HCT116 (cell line): ENCODE measurements at regions not wholly inside any gene's neighbourhood (a gene's known extent, or its start where the extent isn't known, plus 50 kb on each side); places are given as distances from the start of the nearest gene placed in this dataset.

Source experiments
- ATAC-seq: fragments of 200-7000 bp; cut with Tn5 transposase; 2 replicates; pipeline ENCODE4 v1.9.1; 2020; ENCODE audit warnings: mild to moderate bottlenecking, moderate library complexity
- BruUV-seq: library from RNA; stranded (reverse); fragments of 400-500 nt; replicated peaks from 2 replicates; lab custom pipeline; 2021; lab: Mats Ljungman, UMichigan
- CTCF ChIA-PET: fragments of 300-600 bp; sonication (Branson Sonifier 250); formaldehyde crosslinking; loops from one replicate; lab custom pipeline; 2021; ENCODE audit warnings: antibody characterized with exemption; lab: Charles Lee
- POLR2A ChIA-PET: fragments of 300-600, 350-600 bp; sonication (Branson Sonifier 250); formaldehyde crosslinking; loops from one replicate; lab custom pipeline; 2021; ENCODE audit warnings: antibody characterized with exemption; lab: Charles Lee
- RAD21 ChIA-PET, 2 experiments: fragments of 300-600 bp; sonication (Branson Sonifier 250); formaldehyde crosslinking; loops; one replicate each; lab custom pipeline; 2023; ENCODE audit warnings: low total read pairs in 2 of 2; ENCODE audit not compliant: uncharacterized antibody in 2 of 2, unreplicated experiment in 2 of 2, low non-redundant PET in 1 of 2; lab: Charles Lee
- DNase-seq: peaks from one replicate; pipeline ENCODE4 v3.0.0-alpha.2; 2010; ENCODE audit warnings: low read depth, low spot score
- H2AFZ ChIP-seq: fragments of 200-600 bp; shearing (Covaris generic), sonication (generic); 2 replicates; pipeline ENCODE4 v1.6.1; 2017; ENCODE audit warnings: low read depth, mixed run types, mixed read lengths, antibody characterized with exemption, low read length; ENCODE audit not compliant: poor library complexity, severe bottlenecking
- H3K27ac ChIP-seq: 2 replicates; pipeline ENCODE4 v1.5.1; 2012; ENCODE audit warnings: low read depth, low read length
- H3K27me3 ChIP-seq: fragments of 200-600 bp; sonication (generic); 2 replicates; pipeline ENCODE4 v1.6.1; 2016; ENCODE audit warnings: mixed run types, low read length, mixed read lengths; ENCODE audit not compliant: insufficient read depth
- H3K36me3 ChIP-seq, 2 experiments: fragments of 200-500 bp in 1 of 2; fragments of 200-600 bp in 1 of 2; sonication (Bioruptor generic) in 1 of 2; sonication (generic) in 1 of 2; 2 replicates each; pipeline versions ENCODE4 v1.5.1 to v1.6.1; 2014 to 2016; ENCODE audit warnings: low read length in 2 of 2, inconsistent platforms in 1 of 2, mixed read lengths in 1 of 2, mixed run types in 1 of 2; ENCODE audit not compliant: insufficient read depth in 2 of 2, control insufficient read depth in 1 of 2
- H3K4me1 ChIP-seq, 2 experiments: fragments of 200-600 bp in 1 of 2; sonication (generic) in 1 of 2; 2 replicates each; pipeline versions ENCODE4 v1.5.1 to v1.6.1; 2012 to 2017; ENCODE audit warnings: low read length in 2 of 2, inconsistent platforms in 1 of 2, mild to moderate bottlenecking in 1 of 2, mixed read lengths in 1 of 2, mixed run types in 1 of 2, moderate library complexity in 1 of 2; ENCODE audit not compliant: insufficient read depth in 2 of 2, control insufficient read depth in 1 of 2
- H3K4me2 ChIP-seq: fragments of 200-600 bp; sonication (generic); 2 replicates; pipeline ENCODE4 v1.6.1; 2017; ENCODE audit warnings: mixed run types, low read length, mixed read lengths
- H3K4me3 ChIP-seq, 2 experiments: fragments of 200-600 bp in 1 of 2; sonication (generic) in 1 of 2; replicated peaks in 1 of 2; 2 replicates each; pipeline ENCODE4 v1.5.1; 2011 to 2016; ENCODE audit warnings: low read length in 2 of 2, control low read depth in 1 of 2, low read depth in 1 of 2, mild to moderate bottlenecking in 1 of 2, mixed read lengths in 1 of 2, mixed run types in 1 of 2
- H3K79me2 ChIP-seq: fragments of 200-600 bp; sonication (generic); 2 replicates; pipeline ENCODE4 v1.6.1; 2017; ENCODE audit warnings: mild to moderate bottlenecking, mixed run types, low read length, moderate library complexity, mixed read lengths; ENCODE audit not compliant: insufficient read depth
- H3K9ac ChIP-seq: fragments of 200-600 bp; sonication (generic); 2 replicates; pipeline ENCODE4 v1.6.1; 2016; ENCODE audit warnings: low read length, mixed read lengths
- H3K9me2 ChIP-seq: fragments of 200-600 bp; sonication (generic), shearing (Covaris generic); 2 replicates; pipeline ENCODE4 v1.6.1; 2017; ENCODE audit warnings: mixed run types, mild to moderate bottlenecking, moderate library complexity; ENCODE audit not compliant: insufficient read depth
- H3K9me3 ChIP-seq, 2 experiments: fragments of 200-500 bp in 1 of 2; fragments of 200-600 bp in 1 of 2; sonication (Bioruptor generic) in 1 of 2; sonication (generic) in 1 of 2; 2 replicates each; pipeline ENCODE4 v1.6.1; 2014 to 2017; ENCODE audit warnings: low read length in 2 of 2, mixed read lengths in 2 of 2, inconsistent platforms in 1 of 2, low read depth in 1 of 2, mild to moderate bottlenecking in 1 of 2, mixed run types in 1 of 2, moderate library complexity in 1 of 2; ENCODE audit not compliant: control insufficient read depth in 1 of 2, insufficient read depth in 1 of 2
- H4K20me1 ChIP-seq: fragments of 200-600 bp; sonication (generic), shearing (Covaris generic); 2 replicates; pipeline ENCODE4 v1.6.1; 2017; ENCODE audit warnings: mixed run types, mild to moderate bottlenecking, moderate library complexity; ENCODE audit not compliant: insufficient read depth
- ATF3 ChIP-seq: IDR thresholded peaks from 2 replicates; pipeline ENCODE4 v1.6.1; 2012
- CBX3 ChIP-seq: IDR thresholded peaks from 2 replicates; pipeline ENCODE4 v1.6.1; 2012; ENCODE audit warnings: low read depth
- CEBPB ChIP-seq: IDR thresholded peaks from 2 replicates; pipeline ENCODE4 v1.6.1; 2012; ENCODE audit warnings: low read depth
- EGR1 ChIP-seq: IDR thresholded peaks from 2 replicates; pipeline ENCODE4 v1.6.1; 2012; ENCODE audit warnings: low read depth
- EZH2phosphoT487 ChIP-seq: fragments of 200-600 bp; IDR thresholded peaks from 2 replicates; pipeline ENCODE4 v1.6.1; 2018; ENCODE audit warnings: antibody characterized with exemption, borderline replicate concordance
- FOSL1 ChIP-seq: IDR thresholded peaks from 2 replicates; pipeline ENCODE4 v1.6.1; 2012; ENCODE audit warnings: low read depth
- JUND ChIP-seq: IDR thresholded peaks from 2 replicates; pipeline ENCODE4 v1.6.1; 2012
- POLR2A ChIP-seq: IDR thresholded peaks from 2 replicates; pipeline ENCODE4 v1.7.0; 2011; ENCODE audit warnings: borderline replicate concordance; ENCODE audit not compliant: insufficient read depth, insufficient read length; ENCODE audit errors: extremely low read depth
- POLR2AphosphoS5 ChIP-seq: IDR thresholded peaks from 2 replicates; pipeline ENCODE4 v1.6.1; 2011; ENCODE audit warnings: mild to moderate bottlenecking, low read depth, low read length, moderate library complexity
- REST ChIP-seq: IDR thresholded peaks from 2 replicates; pipeline ENCODE4 v1.6.1; 2012; ENCODE audit warnings: low read depth
- SIN3A ChIP-seq: IDR thresholded peaks from 2 replicates; pipeline ENCODE4 v1.6.1; 2012; ENCODE audit warnings: low read depth
- SRF ChIP-seq: IDR thresholded peaks from 2 replicates; pipeline ENCODE4 v1.6.1; 2012; ENCODE audit warnings: low read depth
- YY1 ChIP-seq: IDR thresholded peaks from 2 replicates; pipeline ENCODE4 v1.6.1; 2011; ENCODE audit warnings: low read length, low read depth, moderate library complexity, mild to moderate bottlenecking; ENCODE audit not compliant: insufficient replicate concordance; ENCODE audit errors: extremely low read depth
- ZBTB33 ChIP-seq: IDR thresholded peaks from 2 replicates; pipeline ENCODE4 v1.6.1; 2011; ENCODE audit warnings: mild to moderate bottlenecking, low read length, moderate library complexity; ENCODE audit not compliant: insufficient replicate concordance; ENCODE audit errors: extremely low read depth
- ZNF274 ChIP-seq: fragments of 200-500 bp; sonication (Bioruptor generic); IDR thresholded peaks from 2 replicates; pipeline ENCODE4 v1.6.1; 2014; ENCODE audit warnings: mild to moderate bottlenecking, low read depth, low read length, inconsistent platforms
- intact Hi-C: fragments of 100-400 bp; cut with micrococcal nuclease; formaldehyde crosslinking; loops from 2 replicates; pipeline ENCODE4 v1.10.0; 2022

GRCh38 chr18:53994016-53994415 is 230.5 kb downstream of the MBD2 start:
- Histone ChIP-seq H3K9me2 (no peaks in the 10 kb centered on the region), H3K9me3 (no peaks in the 10 kb centered on the region), H3K79me2 (no peaks in the 10 kb centered on the region), H3K4me2 (no peak overlapping the region), H3K27me3 (no peaks in the 10 kb centered on the region), H3K4me1 (peaks cover 5 to 19% of the 10 kb centered on the region in 2 experiments; a peak in 3 of 4 replicates), H4K20me1 (no peaks in the 10 kb centered on the region), H3K36me3 (no peaks in the 10 kb centered on the region), H3K9ac (no peak overlapping the region), H2AFZ (no peak overlapping the region), H3K4me3 (no peak overlapping the region), H3K27ac (no peak overlapping the region)
- DNase-seq (no peak), ATAC-seq (no peak)
- intact Hi-C loops = no loop called here
- ChIA-PET CTCF (no interaction called here), RAD21 (no interaction called here), POLR2A (no interaction called here)
- BruUV-seq = no TSS peak
- TF ChIP-seq POLR2AphosphoS5 = no peak
- no peak for TF ChIP-seq FOSL1
- no peak for TF ChIP-seq EZH2phosphoT487
- TF ChIP-seq CEBPB = no peak
- TF ChIP-seq CBX3 = no peak
- no peak for TF ChIP-seq POLR2A
- TF ChIP-seq EGR1 = no peak
- no peak for TF ChIP-seq REST
- TF ChIP-seq SRF = no peak
- TF ChIP-seq ZNF274 = no peak
- TF ChIP-seq SIN3A = no peak
- TF ChIP-seq JUND = no peak
- no peak for TF ChIP-seq YY1
- TF ChIP-seq ZBTB33 = no peak
- TF ChIP-seq ATF3 = no peak
